IPS DF 6.9 (cell line): ENCODE measurements at regions not wholly inside any gene's neighbourhood (a gene's known extent, or its start where the extent isn't known, plus 50 kb on each side); places are given as distances from the start of the nearest gene placed in this dataset.
A peak's percentile ranks its signal among the peaks of the same experiment; 100 is the strongest.

Source experiments
- DNase-seq: peaks from one replicate; pipeline ENCODE4 v3.0.0-alpha.2; 2013; ENCODE audit warnings: low read depth, low spot score
- H3K27ac ChIP-seq: one replicate; pipeline ENCODE4 v1.5.1; 2013; ENCODE audit warnings: low read length, control low read depth
- H3K27me3 ChIP-seq: 2 replicates; pipeline ENCODE4 v1.6.1; 2013; ENCODE audit warnings: mild to moderate bottlenecking, low read length; ENCODE audit not compliant: control insufficient read depth, insufficient read depth
- H3K36me3 ChIP-seq: 2 replicates; pipeline ENCODE4 v1.6.1; 2013; ENCODE audit warnings: low read length; ENCODE audit not compliant: control insufficient read depth, insufficient read depth
- H3K4me1 ChIP-seq: 2 replicates; pipeline ENCODE4 v1.6.1; 2013; ENCODE audit warnings: low read length; ENCODE audit not compliant: control insufficient read depth, insufficient read depth
- H3K4me3 ChIP-seq: 2 replicates; pipeline ENCODE4 v1.5.1; 2013; ENCODE audit warnings: mild to moderate bottlenecking, low read length
- H3K9me3 ChIP-seq: 2 replicates; pipeline ENCODE4 v1.6.1; 2013; ENCODE audit warnings: low read length, inconsistent platforms; ENCODE audit not compliant: control insufficient read depth, insufficient read depth
- WGBS: extraction: QIAGEN DNeasy Blood & Tissue Kit; methylation state at CpG from one replicate; pipeline ENCODE4 v1.1.7; 2013; ENCODE audit warnings: mixed read lengths, missing lambda C conversion rate; ENCODE audit not compliant: insufficient read length, insufficient coverage; 5-methylcytosine and 5-hydroxymethylcytosine counted together

DNA sequence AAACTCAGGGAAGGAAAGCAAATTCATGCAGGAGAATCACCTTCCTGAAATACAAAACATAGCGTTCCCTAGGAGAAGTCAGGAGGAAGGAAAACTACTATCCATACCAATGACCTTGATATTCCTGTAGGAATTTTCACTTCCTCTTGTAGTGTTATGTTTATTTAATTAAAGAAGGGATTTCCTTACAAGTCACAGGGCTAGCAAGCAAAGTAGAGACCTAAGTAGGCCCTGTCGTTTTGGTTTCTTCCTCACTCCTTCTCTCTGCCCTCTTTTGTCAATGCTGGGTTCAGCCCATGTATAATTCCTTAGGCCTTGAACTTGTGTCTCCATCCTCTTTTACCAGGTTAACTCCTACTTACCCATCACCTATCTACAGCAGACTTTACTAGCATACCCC is 435.2 kb upstream of the LRATD1 start:
- WGBS, result no CpG with 5 or more reads among the region's 2 CpGs
- DNase-seq, result no peak
- no peaks in the 10 kb centered on the region for H3K36me3 ChIP-seq
- no peaks in the 10 kb centered on the region for H3K9me3 ChIP-seq
- H3K4me3 ChIP-seq, result no peak overlapping the region
- H3K27me3 ChIP-seq, result no peaks in the 10 kb centered on the region
- H3K4me1 ChIP-seq, result peaks cover 3% of the 10 kb centered on the region; the same call in 1 of the 2 replicates
- no peak overlapping the region for H3K27ac ChIP-seq

DNA sequence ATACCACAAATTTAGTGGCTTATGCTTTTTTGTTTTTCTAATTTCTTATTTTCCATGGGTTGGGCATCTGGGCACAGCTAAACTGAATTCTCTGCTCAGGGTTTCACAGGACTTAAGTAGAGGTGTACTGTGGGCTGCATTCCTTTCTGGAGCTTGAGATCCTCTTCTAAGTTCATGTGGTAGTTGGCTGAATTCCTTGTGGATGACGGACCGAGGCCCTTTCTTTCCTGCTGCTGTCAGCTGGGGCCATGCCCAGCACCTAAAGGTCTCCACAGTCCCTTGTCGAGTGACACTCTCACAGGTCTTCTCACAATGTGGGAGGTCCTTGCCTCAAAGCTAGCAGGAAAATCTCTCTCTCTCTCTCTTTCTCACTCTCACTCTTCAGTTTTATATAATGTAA is 433.5 kb upstream of the LRATD1 start:
- Histone ChIP-seq H3K36me3 (no peaks in the 10 kb centered on the region), H3K27me3 (no peaks in the 10 kb centered on the region), H3K4me3 (no peak overlapping the region), H3K4me1 (peaks cover 3% of the 10 kb centered on the region; the same call in 1 of the 2 replicates), H3K9me3 (no peaks in the 10 kb centered on the region), H3K27ac (no peak overlapping the region)
- no CpG with 5 or more reads among the region's 3 CpGs for WGBS
- no peak for DNase-seq

DNA sequence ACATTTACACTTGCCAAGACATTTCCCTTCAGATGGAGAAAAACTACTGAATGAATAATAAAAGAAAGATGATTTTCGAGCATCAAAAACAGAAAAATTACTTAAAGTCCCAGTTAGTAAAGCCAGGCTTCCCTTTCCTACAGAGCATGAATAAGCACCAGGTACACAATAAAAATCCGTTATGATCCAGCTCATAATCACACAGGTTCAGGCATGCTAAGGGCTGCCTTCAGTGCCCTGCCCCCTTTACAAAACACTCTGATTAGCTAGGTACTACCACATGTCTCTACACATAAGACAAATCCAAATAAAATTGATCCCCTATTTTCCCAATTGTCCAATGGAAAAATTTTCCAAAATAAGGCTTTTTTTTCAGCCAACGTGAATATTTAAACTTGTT is 413.2 kb upstream of the LRATD1 start:
- no peak overlapping the region for H3K4me3 ChIP-seq
- H3K36me3 ChIP-seq, result no peaks in the 10 kb centered on the region
- H3K9me3 ChIP-seq, result no peaks in the 10 kb centered on the region
- no peaks in the 10 kb centered on the region for H3K4me1 ChIP-seq
- WGBS, result no CpG with 5 or more reads among the region's 3 CpGs
- H3K27ac ChIP-seq, result no peak overlapping the region
- DNase-seq, result no peak
- no peaks in the 10 kb centered on the region for H3K27me3 ChIP-seq

DNA sequence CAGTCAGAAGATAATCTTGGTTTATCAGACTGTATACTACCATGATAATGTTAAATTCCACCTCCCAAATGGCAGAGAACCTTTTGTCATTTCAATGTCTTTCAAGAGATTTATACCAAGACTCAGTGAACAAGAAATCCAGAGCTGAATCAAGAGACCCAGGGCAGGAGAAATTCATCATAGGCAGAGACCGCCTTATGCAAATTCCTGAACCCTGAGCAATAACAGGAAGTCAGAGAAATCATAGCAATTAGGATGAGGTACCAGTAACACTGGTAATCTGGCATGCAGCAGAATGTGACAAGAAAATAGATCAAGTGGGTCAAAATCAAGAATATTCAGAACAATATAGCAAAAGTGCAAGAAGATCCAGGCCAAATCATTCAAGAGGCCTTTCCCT is 412.4 kb upstream of the LRATD1 start:
- Histone ChIP-seq H3K36me3 (no peaks in the 10 kb centered on the region), H3K4me1 (no peaks in the 10 kb centered on the region), H3K9me3 (no peaks in the 10 kb centered on the region), H3K27ac (no peak overlapping the region), H3K27me3 (no peaks in the 10 kb centered on the region), H3K4me3 (no peak overlapping the region)
- no CpG with 5 or more reads among the region's 1 CpG for WGBS
- no peak for DNase-seq

DNA sequence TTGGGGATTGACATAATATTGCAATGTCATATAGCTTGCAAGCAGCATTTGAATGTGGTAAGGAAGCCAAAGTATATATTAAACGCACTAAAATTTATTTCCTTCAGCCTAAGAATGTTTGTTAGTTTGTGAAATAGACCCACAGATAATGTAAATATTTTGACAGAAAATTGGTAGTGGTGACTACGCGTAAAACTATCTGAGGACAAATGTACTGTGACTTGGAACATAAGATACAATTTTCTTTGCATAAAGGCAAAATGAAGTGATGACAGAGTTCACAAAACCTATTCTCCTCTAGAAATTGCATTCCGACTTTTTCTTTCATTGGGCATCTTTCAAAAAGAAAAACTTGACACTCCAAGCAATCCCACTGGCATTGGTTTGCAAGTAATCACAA is 411.1 kb upstream of the LRATD1 start:
- no CpG with 5 or more reads among the region's 4 CpGs for WGBS
- no peaks in the 10 kb centered on the region for H3K27me3 ChIP-seq
- H3K9me3 ChIP-seq, result no peaks in the 10 kb centered on the region
- H3K4me1 ChIP-seq, result no peaks in the 10 kb centered on the region
- DNase-seq, result no peak
- H3K27ac ChIP-seq, result no peak overlapping the region
- no peak overlapping the region for H3K4me3 ChIP-seq
- no peaks in the 10 kb centered on the region for H3K36me3 ChIP-seq

DNA sequence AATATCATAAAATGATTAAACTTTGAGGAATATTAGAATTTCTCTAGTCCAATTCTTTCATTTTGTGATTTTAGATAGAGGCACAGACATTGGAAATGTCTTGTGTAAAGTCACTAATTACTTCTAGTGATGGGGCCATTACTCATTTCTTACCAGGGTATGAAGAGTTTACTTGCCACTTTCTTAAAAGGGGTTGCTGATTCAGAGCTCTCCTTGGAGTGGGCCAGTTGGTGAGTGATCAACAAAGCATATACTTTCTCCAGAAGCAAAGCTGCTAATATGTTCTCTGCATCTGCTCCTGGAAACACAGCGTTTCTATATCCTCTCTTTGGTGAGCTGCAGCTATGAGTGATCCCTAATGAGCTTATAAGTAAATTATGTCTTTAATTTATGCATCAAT is 408.9 kb upstream of the LRATD1 start:
- no peaks in the 10 kb centered on the region for H3K4me1 ChIP-seq
- H3K27ac ChIP-seq, result no peak overlapping the region
- no peaks in the 10 kb centered on the region for H3K36me3 ChIP-seq
- no CpG with 5 or more reads among the region's 1 CpG for WGBS
- H3K9me3 ChIP-seq, result no peaks in the 10 kb centered on the region
- H3K4me3 ChIP-seq, result no peak overlapping the region
- H3K27me3 ChIP-seq, result no peaks in the 10 kb centered on the region
- DNase-seq, result no peak

DNA sequence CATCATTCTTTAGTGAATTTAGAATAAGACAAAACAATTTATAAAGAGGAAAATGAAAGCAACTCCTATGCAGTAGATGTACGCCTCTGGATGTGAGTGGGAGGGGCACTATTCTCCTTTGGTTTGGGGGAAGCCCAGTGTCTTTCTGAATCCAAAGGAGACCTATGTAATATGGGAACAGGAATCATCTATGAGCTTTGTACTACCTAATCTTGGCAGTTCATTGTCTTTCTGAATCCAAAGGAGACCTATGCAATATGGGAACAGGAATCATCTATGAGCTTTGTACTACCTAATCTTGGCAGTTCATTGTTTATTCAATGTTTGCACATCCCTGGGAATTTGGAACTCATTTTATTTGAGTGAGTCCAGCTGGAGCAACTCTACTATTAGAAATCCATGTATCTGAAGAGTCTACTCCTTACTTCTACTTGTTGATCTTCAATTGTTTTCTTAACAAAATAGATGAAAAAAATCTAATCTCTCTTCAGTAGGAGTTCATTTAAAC is 401.1 kb upstream of the LRATD1 start:
- Histone ChIP-seq H3K27me3 (no peaks in the 10 kb centered on the region), H3K27ac (no peak overlapping the region), H3K36me3 (no peaks in the 10 kb centered on the region), H3K4me3 (no peak overlapping the region), H3K4me1 (no peaks in the 10 kb centered on the region), H3K9me3 (no peaks in the 10 kb centered on the region)
- DNase-seq, result no peak
- no CpG with 5 or more reads among the region's 1 CpG for WGBS

DNA sequence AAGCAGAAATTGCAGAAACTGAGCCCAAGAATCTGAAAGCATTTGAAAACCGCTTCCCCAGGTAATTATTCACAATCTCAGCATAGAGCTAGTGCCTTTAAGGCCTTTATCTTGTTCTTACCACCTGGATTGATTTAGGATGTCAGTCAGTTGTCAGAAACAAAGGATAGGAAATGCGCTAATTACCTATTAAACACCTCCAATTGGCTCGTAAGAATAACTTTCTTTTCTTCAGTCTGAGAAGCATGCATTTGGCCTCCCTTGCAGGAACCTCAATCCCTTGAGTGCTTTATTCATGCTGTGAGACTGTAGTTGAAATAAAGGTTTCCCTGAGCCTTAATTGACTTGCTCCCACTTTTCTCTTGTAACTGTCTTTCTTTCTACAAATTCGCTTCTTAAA is 400.3 kb upstream of the LRATD1 start:
- H3K4me3 ChIP-seq, result no peak overlapping the region
- no CpG with 5 or more reads among the region's 4 CpGs for WGBS
- peak; percentile 70 for DNase-seq
- no peak overlapping the region for H3K27ac ChIP-seq
- H3K27me3 ChIP-seq, result no peaks in the 10 kb centered on the region
- H3K9me3 ChIP-seq, result no peaks in the 10 kb centered on the region
- H3K4me1 ChIP-seq, result no peaks in the 10 kb centered on the region
- no peaks in the 10 kb centered on the region for H3K36me3 ChIP-seq

DNA sequence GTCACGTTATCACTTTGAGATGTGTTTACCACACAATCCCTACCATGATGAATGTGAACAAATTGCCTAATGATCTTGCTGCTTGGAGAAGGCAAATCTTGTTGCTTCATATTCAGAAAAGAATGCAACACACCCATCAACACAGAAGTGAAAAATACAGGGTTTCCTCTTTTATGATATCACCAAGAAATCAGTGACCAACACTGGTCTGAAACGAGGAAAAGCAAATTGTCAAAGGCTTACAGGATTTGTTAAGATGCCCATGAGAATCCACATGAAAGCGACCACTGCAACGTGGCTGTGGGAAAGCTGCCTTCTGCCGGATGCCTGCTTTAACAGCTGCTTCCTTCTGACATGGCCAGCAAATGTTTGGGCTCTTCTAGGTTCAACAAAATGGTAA is 397.6 kb upstream of the LRATD1 start:
- no peak overlapping the region for H3K4me3 ChIP-seq
- H3K36me3 ChIP-seq, result no peaks in the 10 kb centered on the region
- no CpG with 5 or more reads among the region's 5 CpGs for WGBS
- no peaks in the 10 kb centered on the region for H3K4me1 ChIP-seq
- no peaks in the 10 kb centered on the region for H3K9me3 ChIP-seq
- H3K27me3 ChIP-seq, result no peaks in the 10 kb centered on the region
- DNase-seq, result no peak
- H3K27ac ChIP-seq, result no peak overlapping the region

DNA sequence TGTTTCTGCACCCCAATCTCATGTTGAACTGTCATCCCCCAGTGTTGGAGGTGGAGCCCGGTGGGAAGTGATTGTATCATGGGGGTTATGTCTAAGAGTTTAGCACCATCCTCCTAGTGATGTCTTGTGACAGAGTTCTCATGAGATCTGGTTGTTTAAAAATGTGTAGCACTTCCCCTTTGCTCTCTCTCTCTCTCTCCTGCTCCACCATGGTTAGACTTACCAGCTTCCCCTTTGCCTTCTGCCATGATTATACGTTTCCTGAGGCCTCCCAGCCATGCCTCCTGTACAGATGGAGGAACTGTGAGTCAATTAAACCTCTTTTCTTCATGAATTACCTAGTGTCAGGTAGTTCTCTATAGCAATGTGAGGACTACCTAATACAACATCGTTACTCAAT is 396.9 kb upstream of the LRATD1 start:
- H3K36me3 ChIP-seq, result no peaks in the 10 kb centered on the region
- DNase-seq, result no peak
- H3K9me3 ChIP-seq, result no peaks in the 10 kb centered on the region
- H3K4me1 ChIP-seq, result no peaks in the 10 kb centered on the region
- H3K27ac ChIP-seq, result no peak overlapping the region
- H3K27me3 ChIP-seq, result no peaks in the 10 kb centered on the region
- WGBS, result no CpG with 5 or more reads among the region's 3 CpGs
- no peak overlapping the region for H3K4me3 ChIP-seq

DNA sequence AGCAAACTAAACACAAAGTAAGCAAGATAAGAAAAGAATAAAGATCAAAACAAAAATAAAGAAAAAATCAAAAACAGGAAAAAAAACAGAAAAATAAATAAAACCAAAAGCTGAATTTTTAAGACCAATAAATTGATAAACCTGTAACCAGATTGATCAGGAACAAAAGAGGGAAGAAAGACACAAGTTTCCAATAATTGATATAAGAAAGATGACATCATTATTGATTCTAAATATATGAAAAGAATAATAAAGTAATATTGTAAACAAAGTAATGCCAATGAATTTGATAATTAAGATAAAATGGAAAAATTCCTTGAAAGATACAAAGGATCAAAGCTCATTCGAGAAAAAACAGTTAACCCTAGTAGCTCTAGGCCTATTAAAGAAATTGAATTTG is 394.6 kb upstream of the LRATD1 start:
- WGBS, result no CpG with 5 or more reads among the region's 1 CpG
- Histone ChIP-seq H3K4me1 (no peaks in the 10 kb centered on the region), H3K4me3 (no peak overlapping the region), H3K27ac (no peak overlapping the region), H3K36me3 (no peaks in the 10 kb centered on the region), H3K27me3 (no peaks in the 10 kb centered on the region), H3K9me3 (no peaks in the 10 kb centered on the region)
- no peak for DNase-seq
